GM23248 (cell line): ENCODE measurements at regions not wholly inside any gene's neighbourhood (a gene's known extent, or its start where the extent isn't known, plus 50 kb on each side); places are given as distances from the start of the nearest gene placed in this dataset.
A peak's percentile ranks its signal among the peaks of the same experiment; 100 is the strongest.

Experiments used
- DNase-seq: peaks from one replicate; pipeline ENCODE4 v3.0.0-alpha.2; 2015
- H2AFZ ChIP-seq: fragments of 200-600 bp; sonication (generic); 2 replicates; pipeline ENCODE4 v1.6.1; 2016; ENCODE audit warnings: antibody characterized with exemption
- H3F3A ChIP-seq: fragments of 200-600 bp; sonication (generic); 2 replicates; pipeline ENCODE4 v1.6.1; 2016; ENCODE audit warnings: mild to moderate bottlenecking, antibody characterized with exemption, mixed run types; ENCODE audit not compliant: insufficient read depth
- H3K27ac ChIP-seq: fragments of 200-600 bp; sonication (generic); 2 replicates; pipeline ENCODE4 v1.5.1; 2016; ENCODE audit warnings: mild to moderate bottlenecking
- H3K27me3 ChIP-seq: fragments of 200-600 bp; sonication (generic); replicated peaks from 2 replicates; pipeline ENCODE4 v1.6.1; 2016; ENCODE audit warnings: mild to moderate bottlenecking; ENCODE audit not compliant: insufficient read depth
- H3K36me3 ChIP-seq: fragments of 200-600 bp; sonication (generic); 2 replicates; pipeline ENCODE4 v1.6.1; 2016; ENCODE audit warnings: low read depth, mild to moderate bottlenecking
- H3K4me1 ChIP-seq: fragments of 200-600 bp; sonication (generic); 2 replicates; pipeline ENCODE4 v1.6.1; 2016; ENCODE audit warnings: mild to moderate bottlenecking; ENCODE audit not compliant: insufficient read depth
- H3K4me2 ChIP-seq: fragments of 200-600 bp; sonication (generic); one replicate; pipeline ENCODE4 v1.6.1; 2016; ENCODE audit warnings: mild to moderate bottlenecking; ENCODE audit not compliant: unreplicated experiment
- H3K4me3 ChIP-seq: fragments of 200-600 bp; sonication (generic); 2 replicates; pipeline ENCODE4 v1.5.1; 2016; ENCODE audit warnings: mild to moderate bottlenecking
- H3K79me2 ChIP-seq: fragments of 200-600 bp; sonication (generic); 2 replicates; pipeline ENCODE4 v1.6.1; 2016; ENCODE audit warnings: mild to moderate bottlenecking; ENCODE audit not compliant: insufficient read depth
- H3K9ac ChIP-seq: fragments of 200-600 bp; sonication (generic); 2 replicates; pipeline ENCODE4 v1.6.1; 2016; ENCODE audit warnings: mild to moderate bottlenecking
- H3K9me2 ChIP-seq: fragments of 200-600 bp; sonication (generic); 2 replicates; pipeline ENCODE4 v1.6.1; 2016; ENCODE audit warnings: mixed run types, mild to moderate bottlenecking, moderate library complexity; ENCODE audit not compliant: insufficient read depth
- H3K9me3 ChIP-seq: fragments of 200-600 bp; sonication (generic); one replicate; pipeline ENCODE4 v1.6.1; 2017; ENCODE audit warnings: low read depth
- H4K20me1 ChIP-seq: fragments of 200-600 bp; sonication (generic); 2 replicates; pipeline ENCODE4 v1.6.0; 2016; ENCODE audit not compliant: insufficient read depth
- EZH2 ChIP-seq: fragments of 200-600 bp; sonication (generic); IDR thresholded peaks from 2 replicates; pipeline ENCODE4 v1.6.1; 2018; ENCODE audit warnings: antibody characterized with exemption, mild to moderate bottlenecking; ENCODE audit not compliant: insufficient read depth, poor library complexity, severe bottlenecking
- EZH2phosphoT487 ChIP-seq: fragments of 200-600 bp; sonication (generic); IDR thresholded peaks from 2 replicates; pipeline ENCODE4 v1.6.1; 2018; ENCODE audit warnings: antibody characterized with exemption, moderate library complexity, mild to moderate bottlenecking, low read depth; ENCODE audit not compliant: insufficient read depth
- WGBS, 2 experiments: methylation state at CpG; one replicate each; pipeline ENCODE4 v1.1.6; 2015 to 2017; ENCODE audit warnings: low lambda C conversion rate in 2 of 2, low coverage in 1 of 2; ENCODE audit errors: missing lambda C conversion rate in 2 of 2; 5-methylcytosine and 5-hydroxymethylcytosine counted together
- in situ Hi-C: fragments of 300-500 bp; cut with MboI; formaldehyde crosslinking; loops from 2 replicates; pipeline ENCODE4 v1.15.0; 2020

- Histone ChIP-seq H3K27ac (no peak overlapping the region), H3K36me3 (no peaks in the 10 kb centered on the region), H2AFZ (no peak overlapping the region), H3K9me3 (no peaks in the 10 kb centered on the region), H3K4me3 (no peak overlapping the region), H4K20me1 (no peaks in the 10 kb centered on the region), H3K4me2 (no peak overlapping the region), H3F3A (peaks cover 28% of the 10 kb centered on the region), H3K4me1 (peaks cover 30% of the 10 kb centered on the region), H3K9me2 (no peaks in the 10 kb centered on the region), H3K27me3 (no peaks in the 10 kb centered on the region), H3K79me2 (no peaks in the 10 kb centered on the region), H3K9ac (no peak overlapping the region)
- WGBS, 2 experiments, result 75 to 76% methylated on average over 3 of the region's 3 CpGs
- DNase-seq, result no peak
- TF ChIP-seq EZH2phosphoT487 (no peak), EZH2 (no peak)
- in situ Hi-C loops, result loop anchor here (25.0 kb wide), 1 partner anchor 916 kb away; the partner anchor contains the start of gene TAS2R41
These were observed 177.7 kb upstream of the PRSS1 start for GRCh38 chr7:142571581-142571980.

DNA sequence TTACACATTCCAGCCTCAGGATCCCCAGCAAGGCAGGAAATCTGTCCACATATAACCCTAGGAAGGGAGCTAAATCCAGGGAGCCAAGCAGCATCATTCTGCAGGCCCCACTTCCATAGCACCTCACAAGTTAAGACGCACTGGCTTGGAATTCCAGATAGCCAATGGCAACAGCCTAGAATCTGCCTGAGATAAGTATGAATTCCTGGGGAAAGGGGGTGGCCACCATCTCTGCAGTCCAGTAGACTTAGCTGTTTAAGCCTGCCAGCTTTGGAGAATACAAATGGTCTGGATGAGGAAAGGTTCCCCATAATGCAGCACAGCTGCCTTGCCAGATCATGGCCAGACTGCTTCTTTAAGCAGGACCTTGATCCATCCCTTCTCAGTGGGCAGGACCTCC, 179.4 kb upstream of the PRSS1 start:
- no peak overlapping the region for H3K9ac ChIP-seq
- H4K20me1 ChIP-seq, result no peaks in the 10 kb centered on the region
- 100% methylated on average over 1 of the region's 1 CpG for WGBS, 2 experiments
- in situ Hi-C loops, result loop anchor here (25.0 kb wide), 1 partner anchor 917 kb away; the partner anchor contains the start of gene TAS2R41
- H3K27me3 ChIP-seq, result no peaks in the 10 kb centered on the region
- H3K36me3 ChIP-seq, result no peaks in the 10 kb centered on the region
- peaks cover 31% of the 10 kb centered on the region for H3K4me1 ChIP-seq
- no peak overlapping the region for H3K4me2 ChIP-seq
- no peaks in the 10 kb centered on the region for H3K79me2 ChIP-seq
- no peak for TF ChIP-seq EZH2phosphoT487
- TF ChIP-seq EZH2, result no peak
- H3K9me2 ChIP-seq, result no peaks in the 10 kb centered on the region
- no peak for DNase-seq
- H3K27ac ChIP-seq, result no peak overlapping the region
- H3K9me3 ChIP-seq, result no peaks in the 10 kb centered on the region
- peak overlapping the region; percentile 28; the same call in 1 of the 2 replicates for H2AFZ ChIP-seq
- H3F3A ChIP-seq, result peaks cover 31% of the 10 kb centered on the region
- H3K4me3 ChIP-seq, result no peak overlapping the region

DNA sequence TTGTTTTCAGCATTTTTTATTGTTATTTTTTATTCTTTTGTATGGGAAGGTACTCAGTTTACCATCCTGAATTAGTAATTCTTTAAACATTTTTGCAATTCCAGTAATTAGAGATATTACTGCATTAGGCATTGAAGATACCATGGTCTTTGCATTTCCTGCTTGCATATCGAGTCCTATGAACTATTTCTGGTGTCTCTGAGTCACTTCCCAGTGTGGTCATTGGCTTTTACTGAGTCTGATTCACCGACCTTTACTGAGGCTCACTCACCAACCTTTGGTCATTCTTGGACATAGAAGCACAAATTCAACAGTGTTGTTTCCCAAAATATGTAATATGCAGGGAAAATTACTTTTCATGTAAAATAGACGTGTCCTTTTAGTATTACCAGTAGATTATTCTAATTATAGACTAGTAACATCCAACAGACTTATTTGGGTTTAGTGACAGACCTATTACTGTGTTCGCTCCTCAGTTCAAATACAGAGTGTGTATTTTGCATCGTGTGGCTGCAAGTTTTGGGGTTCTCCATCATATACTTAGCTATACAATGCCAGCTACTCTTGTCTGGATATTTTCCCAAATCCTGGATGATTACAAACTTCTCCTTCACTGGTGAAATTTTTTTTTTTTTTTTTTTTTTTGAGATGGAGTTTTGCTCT, 180.7 kb upstream of the PRSS1 start:
- no peaks in the 10 kb centered on the region for H3K9me2 ChIP-seq
- in situ Hi-C loops, result loop anchor here (25.0 kb wide), 1 partner anchor 919 kb away; the partner anchor contains the start of gene TAS2R41
- 0 out of 2 replicates have a peak overlapping the region, but pooled peaks have one; percentile 0 for H3K4me3 ChIP-seq
- WGBS, 2 experiments, result 38 to 39% methylated on average over 5 of the region's 5 CpGs
- H2AFZ ChIP-seq, result no peak overlapping the region
- peaks cover 34% of the 10 kb centered on the region for H3F3A ChIP-seq
- H3K27me3 ChIP-seq, result no peaks in the 10 kb centered on the region
- H3K9me3 ChIP-seq, result no peaks in the 10 kb centered on the region
- H3K4me1 ChIP-seq, result peaks cover 40% of the 10 kb centered on the region
- no peaks in the 10 kb centered on the region for H4K20me1 ChIP-seq
- H3K4me2 ChIP-seq, result peak overlapping the region; percentile 25
- DNase-seq, result peak; percentile 92
- no peaks in the 10 kb centered on the region for H3K79me2 ChIP-seq
- TF ChIP-seq EZH2 (no peak), EZH2phosphoT487 (no peak)
- H3K9ac ChIP-seq, result no peak overlapping the region
- H3K27ac ChIP-seq, result peak overlapping the region; percentile 30
- H3K36me3 ChIP-seq, result no peaks in the 10 kb centered on the region

DNA sequence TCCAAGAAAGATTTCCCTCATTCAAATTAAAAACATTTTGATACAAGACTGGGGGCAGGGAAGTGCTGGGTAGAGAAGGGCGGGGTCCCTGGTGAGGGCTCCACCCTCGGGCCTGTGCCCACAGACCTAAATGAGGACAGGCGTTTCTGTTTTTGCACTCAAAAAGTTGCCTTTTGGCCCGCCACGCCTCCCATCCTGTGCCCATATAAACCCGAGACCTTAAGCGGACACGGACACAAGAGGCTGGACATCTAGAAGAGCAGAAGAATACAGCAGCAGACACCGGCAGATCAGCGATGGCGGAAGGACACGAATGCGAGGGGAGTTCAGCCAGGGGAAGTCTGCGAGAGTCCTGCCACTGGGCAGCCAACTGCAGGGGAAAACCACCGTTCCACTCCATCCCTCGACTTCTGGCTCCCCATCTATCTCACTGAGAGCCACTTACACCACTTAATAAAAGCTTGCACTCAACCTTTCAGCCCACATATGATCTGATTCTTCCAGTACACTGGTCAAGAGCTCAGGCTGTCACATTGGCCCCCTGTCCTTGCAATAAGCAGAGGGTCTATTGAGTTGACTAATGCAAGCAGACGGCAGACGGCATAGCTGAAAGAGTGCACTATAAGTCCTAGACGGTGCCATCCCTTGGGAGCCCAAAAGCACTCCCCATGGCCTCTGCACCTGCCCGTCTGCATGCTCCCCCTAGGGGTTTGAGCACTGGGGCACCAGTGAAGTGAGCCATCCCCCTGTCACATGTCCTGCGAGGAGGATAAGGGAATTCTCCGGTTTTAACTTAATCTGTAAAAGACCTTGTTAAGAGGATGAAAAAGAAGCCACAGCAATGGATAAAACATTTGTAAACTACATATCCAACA, 181.8 kb upstream of the PRSS1 start:
- H3F3A ChIP-seq, result peaks cover 46% of the 10 kb centered on the region
- no peak overlapping the region for H3K4me3 ChIP-seq
- no peaks in the 10 kb centered on the region for H3K9me3 ChIP-seq
- peaks cover 51% of the 10 kb centered on the region for H3K4me1 ChIP-seq
- TF ChIP-seq EZH2 (no peak), EZH2phosphoT487 (no peak)
- H2AFZ ChIP-seq, result no peak overlapping the region
- no peak overlapping the region for H3K4me2 ChIP-seq
- no peak for DNase-seq
- no peaks in the 10 kb centered on the region for H3K36me3 ChIP-seq
- H3K9me2 ChIP-seq, result no peaks in the 10 kb centered on the region
- no peaks in the 10 kb centered on the region for H4K20me1 ChIP-seq
- H3K27me3 ChIP-seq, result no peaks in the 10 kb centered on the region
- in situ Hi-C loops, result loop anchor here (25.0 kb wide), 1 partner anchor 920 kb away; the partner anchor contains the start of gene TAS2R41
- no peak overlapping the region for H3K27ac ChIP-seq
- WGBS, 2 experiments, result 87 to 89% methylated on average over 22 of the region's 22 CpGs
- no peaks in the 10 kb centered on the region for H3K79me2 ChIP-seq
- H3K9ac ChIP-seq, result no peak overlapping the region
